Parathyroid adenoma (tissue), 2 donors: ENCODE measurements at regions not wholly inside any gene's neighbourhood (a gene's known extent, or its start where the extent isn't known, plus 50 kb on each side); places are given as distances from the start of the nearest gene placed in this dataset.

Experiments used
- H2AFZ ChIP-seq: fragments of 300-600 bp; sonication (generic); one replicate; pipeline ENCODE4 v1.7.0; 2017; ENCODE audit warnings: antibody characterized with exemption, mild to moderate bottlenecking
- H3K27ac ChIP-seq: fragments of 300-600 bp; sonication (generic); one replicate; pipeline ENCODE4 v1.7.0; 2017
- H3K27me3 ChIP-seq: fragments of 300-600 bp; sonication (generic); one replicate; pipeline ENCODE4 v1.7.0; 2017; ENCODE audit warnings: low read length; ENCODE audit not compliant: control insufficient read depth, insufficient read depth
- H3K36me3 ChIP-seq: fragments of 300-600 bp; sonication (generic); one replicate; pipeline ENCODE4 v1.7.0; 2017; ENCODE audit warnings: low read length; ENCODE audit not compliant: control insufficient read depth, insufficient read depth
- H3K4me1 ChIP-seq: fragments of 300-600 bp; sonication (generic); one replicate; pipeline ENCODE4 v1.7.0; 2017; ENCODE audit warnings: control low read depth
- H3K4me2 ChIP-seq: fragments of 300-600 bp; sonication (generic); one replicate; pipeline ENCODE4 v1.7.0; 2017; ENCODE audit warnings: low read length
- H3K4me3 ChIP-seq: fragments of 300-600 bp; sonication (generic); one replicate; pipeline ENCODE4 v1.7.0; 2017; ENCODE audit warnings: low read depth, low read length
- H3K79me2 ChIP-seq: fragments of 300-600 bp; sonication (generic); one replicate; pipeline ENCODE4 v1.7.0; 2017; ENCODE audit warnings: control low read depth
- H3K9ac ChIP-seq: fragments of 300-600 bp; sonication (generic); one replicate; pipeline ENCODE4 v1.7.0; 2017; ENCODE audit warnings: mild to moderate bottlenecking
- H3K9me3 ChIP-seq: fragments of 300-600 bp; sonication (generic); one replicate; pipeline ENCODE4 v1.7.0; 2017; ENCODE audit warnings: low read length; ENCODE audit not compliant: control insufficient read depth
- TF ChIP-seq, protein P1 (sequence below): fragments of 300-600 bp; sonication (generic); IDR thresholded peaks from one replicate; pipeline ENCODE4 v1.7.0; 2017; ENCODE audit warnings: antibody characterized with exemption, mild to moderate bottlenecking
- donor health status: primary hyperparathyroidism.

- no peaks in the 10 kb centered on the region for H3K79me2 ChIP-seq
- TF ChIP-seq, protein P1, sequence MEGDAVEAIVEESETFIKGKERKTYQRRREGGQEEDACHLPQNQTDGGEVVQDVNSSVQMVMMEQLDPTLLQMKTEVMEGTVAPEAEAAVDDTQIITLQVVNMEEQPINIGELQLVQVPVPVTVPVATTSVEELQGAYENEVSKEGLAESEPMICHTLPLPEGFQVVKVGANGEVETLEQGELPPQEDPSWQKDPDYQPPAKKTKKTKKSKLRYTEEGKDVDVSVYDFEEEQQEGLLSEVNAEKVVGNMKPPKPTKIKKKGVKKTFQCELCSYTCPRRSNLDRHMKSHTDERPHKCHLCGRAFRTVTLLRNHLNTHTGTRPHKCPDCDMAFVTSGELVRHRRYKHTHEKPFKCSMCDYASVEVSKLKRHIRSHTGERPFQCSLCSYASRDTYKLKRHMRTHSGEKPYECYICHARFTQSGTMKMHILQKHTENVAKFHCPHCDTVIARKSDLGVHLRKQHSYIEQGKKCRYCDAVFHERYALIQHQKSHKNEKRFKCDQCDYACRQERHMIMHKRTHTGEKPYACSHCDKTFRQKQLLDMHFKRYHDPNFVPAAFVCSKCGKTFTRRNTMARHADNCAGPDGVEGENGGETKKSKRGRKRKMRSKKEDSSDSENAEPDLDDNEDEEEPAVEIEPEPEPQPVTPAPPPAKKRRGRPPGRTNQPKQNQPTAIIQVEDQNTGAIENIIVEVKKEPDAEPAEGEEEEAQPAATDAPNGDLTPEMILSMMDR = no peak
- no peak overlapping the region for H3K27ac ChIP-seq
- no peak overlapping the region for H3K4me2 ChIP-seq
- H3K4me3 ChIP-seq = no peak overlapping the region
- no peaks in the 10 kb centered on the region for H3K27me3 ChIP-seq
- no peaks in the 10 kb centered on the region for H3K9me3 ChIP-seq
- no peak overlapping the region for H2AFZ ChIP-seq
- H3K36me3 ChIP-seq = no peaks in the 10 kb centered on the region
- H3K4me1 ChIP-seq = no peaks in the 10 kb centered on the region
- H3K9ac ChIP-seq = no peak overlapping the region
These were observed 274.2 kb upstream of the TCERG1L start for GRCh38 chr10:131585761-131586160.

- TF ChIP-seq, protein P1 = no peak
- Histone ChIP-seq H3K4me1 (no peaks in the 10 kb centered on the region), H3K36me3 (no peaks in the 10 kb centered on the region), H3K27me3 (no peaks in the 10 kb centered on the region), H3K4me3 (no peak overlapping the region), H3K79me2 (no peaks in the 10 kb centered on the region), H2AFZ (no peak overlapping the region), H3K27ac (no peak overlapping the region), H3K9ac (no peak overlapping the region), H3K4me2 (no peak overlapping the region), H3K9me3 (no peaks in the 10 kb centered on the region)
These were observed 275.4 kb upstream of the TCERG1L start for GRCh38 chr10:131586958-131587357.

DNA sequence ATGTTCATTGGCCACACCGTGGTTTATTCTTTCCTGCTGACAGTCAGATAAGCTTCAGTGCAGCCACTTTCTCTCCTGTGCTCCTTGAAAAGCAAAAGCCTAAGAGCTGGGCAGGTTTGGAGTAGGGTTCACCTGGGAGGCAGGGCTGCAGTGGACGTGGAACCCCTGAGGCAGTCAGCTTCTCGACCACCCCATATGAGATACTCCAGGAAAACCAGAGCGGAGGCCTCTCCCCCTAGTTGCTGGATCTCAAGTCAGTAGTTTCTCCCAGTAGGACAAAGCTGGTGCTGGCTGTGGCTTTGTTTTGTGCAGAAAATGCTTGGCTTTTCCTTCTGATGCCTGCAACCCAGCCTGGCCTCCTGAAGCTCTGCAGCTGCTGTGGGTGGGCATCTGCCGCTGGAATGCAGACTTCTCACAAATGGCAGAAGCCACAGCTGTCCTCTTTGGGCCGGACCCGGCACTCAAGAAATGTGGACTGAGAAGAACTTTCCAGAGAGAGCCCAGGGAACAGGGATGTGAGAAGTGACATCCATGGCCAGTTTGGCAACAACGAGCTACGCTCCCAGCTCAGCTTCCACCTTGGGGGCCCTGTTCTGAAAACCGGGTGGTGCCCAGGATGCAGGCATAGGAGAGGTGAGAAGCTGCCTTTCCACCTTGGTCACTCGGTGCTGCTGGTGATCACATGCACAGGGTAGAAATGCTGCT lies 276.6 kb upstream of the TCERG1L start:
- H3K27ac ChIP-seq = no peak overlapping the region
- H3K27me3 ChIP-seq = no peaks in the 10 kb centered on the region
- H3K4me1 ChIP-seq = no peaks in the 10 kb centered on the region
- no peak overlapping the region for H3K9ac ChIP-seq
- H3K4me2 ChIP-seq = no peak overlapping the region
- TF ChIP-seq, protein P1 = no peak
- H3K4me3 ChIP-seq = no peak overlapping the region
- no peaks in the 10 kb centered on the region for H3K36me3 ChIP-seq
- no peak overlapping the region for H2AFZ ChIP-seq
- H3K9me3 ChIP-seq = no peaks in the 10 kb centered on the region
- no peaks in the 10 kb centered on the region for H3K79me2 ChIP-seq

DNA sequence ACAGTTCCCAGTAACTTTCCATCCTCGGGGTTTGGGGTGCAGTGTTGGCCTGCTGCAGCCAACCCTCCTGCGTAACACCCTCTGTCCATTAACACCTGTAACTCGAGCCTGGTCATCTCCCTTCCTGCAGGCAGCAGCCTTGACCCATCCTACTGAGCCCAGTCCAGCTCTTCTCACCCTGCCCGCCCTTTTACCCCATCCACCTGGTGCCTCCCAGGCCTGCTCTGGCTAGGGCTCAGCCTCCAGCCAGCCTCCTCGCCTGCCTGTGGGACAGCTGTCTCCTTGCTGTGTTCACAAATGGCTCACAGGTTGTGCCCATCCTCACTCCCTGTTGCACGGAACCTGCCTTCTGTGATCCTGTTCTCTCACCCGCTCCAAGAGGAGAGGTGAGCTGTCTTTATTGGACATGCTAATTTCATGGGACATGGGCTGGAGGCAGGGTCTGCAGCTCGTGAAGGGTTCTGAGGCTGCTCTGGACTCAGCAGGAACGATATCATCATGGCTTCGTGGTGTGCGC lies 277.2 kb upstream of the TCERG1L start:
- Histone ChIP-seq H3K9me3 (no peaks in the 10 kb centered on the region), H3K4me2 (no peak overlapping the region), H3K4me1 (no peaks in the 10 kb centered on the region), H3K9ac (no peak overlapping the region), H3K27ac (no peak overlapping the region), H3K4me3 (no peak overlapping the region), H3K79me2 (no peaks in the 10 kb centered on the region), H2AFZ (no peak overlapping the region), H3K36me3 (no peaks in the 10 kb centered on the region), H3K27me3 (no peaks in the 10 kb centered on the region)
- TF ChIP-seq, protein P1 = no peak

- Histone ChIP-seq H3K4me2 (no peak overlapping the region), H3K4me1 (no peaks in the 10 kb centered on the region)
- TF ChIP-seq, protein P1 = no peak
These were observed 279.0 kb upstream of the TCERG1L start for GRCh38 chr10:131590567-131590966.

More at GRCh38 chr10:131590567-131590966, 279.0 kb upstream of the TCERG1L start:
- Histone ChIP-seq H3K9me3 (no peaks in the 10 kb centered on the region), H3K4me3 (no peak overlapping the region), H3K36me3 (no peaks in the 10 kb centered on the region), H3K27ac (no peak overlapping the region), H3K9ac (no peak overlapping the region), H2AFZ (no peak overlapping the region), H3K79me2 (no peaks in the 10 kb centered on the region), H3K27me3 (no peaks in the 10 kb centered on the region)
